ENCODE measurements at regions not wholly inside any gene's neighbourhood (a gene's known extent, or its start where the extent isn't known, plus 50 kb on each side); places are given as distances from the start of the nearest gene placed in this dataset.
"Not testable (repeated sequence)": the region's sequence is repeated elsewhere in the genome, so short reads cannot be mapped to it uniquely, and the experiment has no call there.

DNA sequence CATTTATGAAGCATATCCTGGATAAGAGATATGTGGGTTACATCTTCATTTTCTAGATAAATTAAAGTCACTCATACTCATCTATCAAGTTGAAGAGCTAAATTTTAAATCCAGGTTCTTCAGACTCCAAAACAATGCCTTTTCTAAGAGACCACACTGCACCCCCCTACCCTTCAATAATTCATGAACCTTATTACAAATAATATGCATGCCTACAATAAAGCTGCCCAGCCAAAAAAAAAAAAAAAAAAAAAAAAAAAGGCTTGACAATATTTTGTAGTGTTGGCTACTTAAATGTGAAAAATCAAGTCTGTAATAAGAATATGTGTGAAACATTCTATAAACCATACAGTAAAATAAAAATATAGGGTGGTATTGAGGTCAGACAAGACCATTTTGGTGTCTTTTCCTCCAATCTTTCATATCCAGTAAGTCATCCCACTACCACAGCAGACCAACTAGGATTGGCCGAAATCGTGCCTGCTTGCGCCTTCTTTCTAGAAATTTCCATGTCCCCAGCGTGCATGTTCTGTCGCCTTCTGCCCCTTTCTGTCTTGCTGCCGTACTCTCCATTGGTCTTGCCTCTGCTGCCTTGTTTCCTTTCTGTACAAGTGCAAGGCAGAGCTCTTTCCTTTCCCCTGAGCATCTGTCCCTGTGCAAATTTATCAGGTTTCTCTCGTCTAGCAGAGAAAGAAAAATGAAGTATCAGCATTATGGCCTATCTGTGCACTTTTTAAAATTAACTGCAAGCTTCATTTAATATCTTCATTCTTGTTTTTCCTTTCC is 92.6 kb upstream of the NDUFV2 start:
- no peak for DNase-seq

DNA sequence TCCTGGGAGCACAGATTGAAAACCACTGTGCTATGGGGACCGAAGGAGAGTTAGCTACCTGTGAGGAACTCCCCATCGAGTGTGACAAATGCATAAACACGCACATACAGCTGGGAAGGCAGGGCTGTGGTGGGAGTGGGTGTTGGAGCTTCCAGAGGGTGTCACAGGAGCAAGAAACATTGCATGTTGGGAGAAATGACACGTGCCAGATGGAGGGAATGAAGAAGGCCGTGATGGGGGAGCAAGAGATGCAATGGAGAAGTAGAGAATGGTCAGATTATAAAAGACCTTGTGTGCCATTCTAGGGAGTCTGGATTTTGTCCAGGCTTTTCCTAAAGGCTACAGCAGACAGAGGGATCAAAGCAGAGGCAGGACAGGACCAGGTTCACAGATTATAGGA is 91.1 kb upstream of the NDUFV2 start:
- no peak for DNase-seq

DNA sequence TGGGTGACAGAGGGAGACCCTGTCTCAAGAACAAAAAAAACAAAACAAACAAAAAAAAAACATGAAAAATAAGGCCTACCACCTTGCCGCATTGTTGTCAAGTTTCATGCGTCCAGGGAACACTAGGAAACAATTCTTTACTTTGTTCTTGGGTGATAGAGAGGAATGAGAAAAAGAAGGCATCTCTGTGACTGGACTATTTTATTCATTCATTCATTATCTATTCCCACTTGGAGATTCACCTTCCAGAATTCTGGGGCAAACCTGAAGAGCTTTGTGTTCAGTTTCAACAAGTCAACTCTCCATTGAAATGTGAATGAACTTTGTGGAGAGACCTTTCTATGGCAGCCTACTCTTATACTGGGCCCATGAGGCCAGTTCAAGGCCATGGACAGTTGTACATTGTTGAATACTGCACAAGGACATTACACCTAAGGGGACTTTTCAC is 88.5 kb upstream of the NDUFV2 start:
- no peak for DNase-seq

- no peak for DNase-seq
Observed at GRCh38 chr18:9015689-9016088, 86.8 kb upstream of the NDUFV2 start.

- peak in 1 of 51 donors; percentile 21 for DNase-seq
Observed at GRCh38 chr18:9016633-9017166, 85.8 kb upstream of the NDUFV2 start.

DNA sequence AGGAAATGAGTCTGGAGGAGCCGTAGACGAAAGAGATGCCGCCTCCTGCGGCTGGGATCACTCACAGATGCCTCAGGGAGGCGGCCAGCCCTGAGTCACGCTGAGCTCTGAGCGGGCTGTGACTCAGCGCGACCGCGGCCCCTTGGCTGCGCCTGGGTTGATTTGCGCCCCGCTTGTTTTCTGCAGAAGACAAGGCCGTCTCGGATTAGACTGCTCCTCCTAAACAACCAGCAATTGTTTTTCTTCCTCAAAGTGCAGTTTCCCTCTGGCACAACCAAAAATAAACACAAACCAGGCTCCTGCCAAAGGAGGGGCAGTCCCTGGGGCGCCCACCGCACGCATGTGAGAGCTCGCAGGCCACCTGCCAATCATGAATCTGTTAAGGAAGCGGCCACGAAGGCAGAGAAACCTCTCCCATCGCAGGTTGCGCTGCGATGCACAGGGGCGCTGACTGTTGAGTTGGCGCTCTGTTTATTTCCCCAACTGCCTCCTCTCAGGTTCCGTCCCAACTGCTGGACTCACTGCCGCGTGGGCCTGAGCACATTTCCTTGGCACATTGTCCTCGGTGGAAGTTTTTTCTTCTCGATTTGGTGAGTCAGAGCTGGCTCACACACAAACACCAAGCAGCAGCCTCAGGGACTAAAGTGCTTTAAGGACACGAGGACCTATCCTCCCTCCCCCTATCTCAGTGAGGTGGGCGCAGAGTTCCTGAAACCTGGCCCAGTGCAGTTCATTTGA is 85.2 kb upstream of the NDUFV2 start:
- peak in 33 of 51 donors; percentile 2 to 70 (median 19) for DNase-seq

DNA sequence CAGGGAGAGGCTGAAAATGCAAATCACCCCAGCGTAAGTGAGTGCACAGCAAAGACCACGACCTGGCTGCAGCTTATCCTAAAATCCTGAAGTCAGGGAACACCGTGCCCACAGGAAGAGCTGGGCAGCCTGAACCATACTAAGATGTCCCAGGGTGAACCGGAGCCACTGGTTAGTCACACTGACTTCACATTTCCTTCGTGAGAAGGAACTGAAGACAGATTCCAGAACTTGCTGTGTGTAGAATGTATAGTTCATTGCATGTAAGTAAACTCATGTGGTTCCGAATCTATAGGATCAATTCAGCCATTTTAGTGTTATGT is 84.6 kb upstream of the NDUFV2 start:
- peak in 2 of 51 donors; percentile 8 for DNase-seq

- DNase-seq, result no peak
Observed at GRCh38 chr18:9019135-9019534, 83.4 kb upstream of the NDUFV2 start.

GRCh38 chr18:9020221-9020620 is 82.3 kb upstream of the NDUFV2 start:
- no peak for DNase-seq

DNA sequence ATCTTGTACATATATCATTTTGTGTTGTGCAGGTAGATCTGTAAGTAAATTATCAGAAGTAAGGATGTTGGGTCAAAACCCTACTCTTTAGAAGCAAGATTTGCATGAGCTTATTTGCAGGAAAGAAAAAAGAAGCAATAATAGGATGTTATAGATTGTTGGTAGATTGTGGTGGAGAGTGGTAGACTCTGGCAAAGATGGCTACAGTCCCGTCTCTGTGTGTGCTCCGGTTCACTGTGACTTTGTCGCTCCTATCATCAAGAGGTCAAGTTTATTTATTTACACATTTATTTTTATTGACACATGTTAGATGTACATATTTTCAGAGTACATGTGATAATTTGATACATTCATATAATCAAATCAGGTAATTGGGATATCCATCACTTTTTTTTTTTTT is 81.0 kb upstream of the NDUFV2 start:
- no peak for DNase-seq

- DNase-seq, result no peak
Observed at GRCh38 chr18:9022397-9023155, 79.9 kb upstream of the NDUFV2 start.

DNA sequence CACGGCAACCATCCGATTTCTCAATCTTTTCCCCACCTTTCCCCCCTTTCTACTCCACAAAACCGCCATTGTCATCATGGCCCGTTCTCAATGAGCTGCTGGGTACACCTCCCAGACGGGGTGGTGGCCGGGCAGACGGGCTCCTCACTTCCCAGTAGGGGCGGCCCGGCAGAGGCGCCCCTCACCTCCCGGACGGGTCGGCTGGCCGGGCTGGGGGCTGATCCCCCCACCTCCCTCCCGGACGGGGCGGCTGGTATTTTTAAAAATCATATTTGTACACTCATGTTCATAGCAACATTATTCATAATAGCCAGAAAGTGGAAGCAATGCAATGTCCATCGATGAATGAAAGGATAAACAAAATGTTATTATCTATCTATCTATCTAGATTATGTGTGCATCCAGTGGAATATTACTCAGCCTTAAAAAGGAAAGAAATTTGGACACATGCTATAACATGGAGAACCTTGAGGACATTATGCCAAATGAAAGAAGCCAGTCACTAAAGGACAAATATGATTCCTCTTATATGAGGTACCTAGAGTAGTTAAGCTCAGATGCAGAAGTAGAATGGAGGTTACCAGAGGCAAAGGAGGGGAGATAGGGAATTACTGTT is 78.4 kb upstream of the NDUFV2 start:
- not testable (repeated sequence) for DNase-seq

DNA sequence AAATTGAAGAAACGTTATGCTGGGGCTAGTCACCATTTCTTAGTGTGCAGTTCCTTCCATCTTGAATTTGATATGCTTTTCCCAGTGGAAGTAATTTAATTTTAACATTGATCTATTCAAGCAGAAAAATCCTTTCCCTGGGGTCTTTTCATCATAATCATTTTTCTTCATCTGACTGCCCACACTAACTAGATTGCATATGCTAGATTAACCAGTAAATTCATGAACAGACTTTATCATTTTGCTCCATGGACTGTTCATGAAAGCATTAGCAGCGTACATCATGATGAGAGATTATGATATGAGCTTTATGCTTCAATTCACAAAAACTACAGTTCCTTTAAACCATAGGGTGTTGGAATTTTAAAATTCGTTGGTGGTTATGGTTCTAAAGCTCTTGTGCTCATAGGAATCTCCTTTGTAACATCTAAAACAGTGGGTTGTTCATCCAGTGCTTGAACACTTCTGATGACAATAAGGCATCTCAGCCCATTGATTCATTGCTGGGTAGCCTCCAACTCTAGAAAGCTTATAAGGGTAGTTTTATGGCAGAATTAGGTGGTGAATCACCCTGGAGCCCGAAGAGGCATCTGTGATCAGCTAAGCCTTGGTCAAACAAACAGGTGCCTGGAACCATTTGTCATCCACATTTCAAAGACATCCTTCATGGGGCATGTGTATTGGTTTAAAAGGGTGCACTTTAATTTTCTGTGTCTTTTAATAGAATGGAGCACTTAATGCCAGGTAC is 77.2 kb upstream of the NDUFV2 start:
- DNase-seq, result no peak

GRCh38 chr18:9029131-9029530 is 73.4 kb upstream of the NDUFV2 start:
- DNase-seq, result no peak

GRCh38 chr18:9032519-9032918 is 70.0 kb upstream of the NDUFV2 start:
- DNase-seq, result no peak

DNA sequence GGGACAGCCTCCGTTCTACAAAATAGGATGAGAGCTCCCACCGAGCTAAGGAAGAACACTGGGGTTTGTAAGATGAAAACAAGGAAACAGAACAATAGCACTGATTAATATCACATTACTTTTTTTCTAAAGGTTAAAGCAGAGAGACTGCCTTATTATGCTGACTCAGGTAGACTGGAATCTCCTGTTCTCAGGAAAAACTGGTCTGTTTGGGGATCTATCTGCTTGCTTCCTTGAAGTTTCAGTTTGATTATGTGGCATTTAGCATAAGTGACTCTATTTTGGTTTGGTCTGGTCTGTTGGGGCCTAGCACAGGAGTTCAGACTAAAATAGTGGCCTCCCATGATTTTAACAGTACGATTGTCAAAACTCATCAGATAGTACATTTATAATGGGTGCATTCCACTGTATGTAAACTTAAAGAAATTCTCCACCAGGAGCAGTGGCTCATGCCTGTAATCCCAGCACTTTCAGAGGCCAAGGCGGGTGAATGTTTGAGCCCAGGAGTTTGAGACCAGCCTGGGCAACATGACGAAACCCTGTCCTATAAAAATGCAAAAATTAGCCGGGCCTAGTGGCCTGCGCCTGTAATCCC is 64.1 kb upstream of the NDUFV2 start:
- no peak for DNase-seq

DNA sequence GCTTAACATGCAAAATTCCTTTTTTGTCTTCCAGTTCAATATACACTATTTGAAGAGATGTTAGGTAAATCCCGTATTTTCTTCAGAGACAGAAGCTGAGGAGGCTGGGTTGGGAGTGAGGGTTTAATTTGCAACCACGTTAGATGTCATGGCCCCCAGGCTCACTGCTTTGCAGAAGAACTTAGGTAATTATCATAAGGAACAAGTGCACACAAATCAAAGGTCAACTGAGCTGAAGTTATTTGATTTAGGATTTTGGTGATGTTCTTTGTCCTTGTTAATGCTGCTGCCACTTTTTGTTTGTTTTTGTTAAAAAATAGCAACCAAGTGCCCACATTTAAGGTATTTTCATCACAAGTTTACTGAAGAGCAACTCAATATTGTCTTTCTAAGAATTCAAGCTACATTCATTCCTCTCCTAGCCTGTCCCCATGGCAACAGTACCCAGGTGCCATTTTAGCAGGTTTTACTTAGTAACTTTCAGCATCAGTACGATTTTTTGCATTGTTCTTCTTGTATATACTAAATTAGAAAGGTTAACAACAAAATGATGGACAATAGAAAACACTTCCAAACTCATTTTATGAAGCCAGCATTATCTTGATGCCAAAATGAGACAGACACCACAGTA is 62.9 kb upstream of the NDUFV2 start:
- no peak for DNase-seq

- no peak for DNase-seq
Observed at GRCh38 chr18:9042766-9043481, 59.6 kb upstream of the NDUFV2 start.

- DNase-seq, result no peak
Observed at GRCh38 chr18:9043581-9043980, 58.9 kb upstream of the NDUFV2 start.
